Activated naive CD4-positive, alpha-beta T cell treated with anti-CD3 and anti-CD28 coated beads, Interleukin-2, amount 50 U/mL, for 24 hours (primary cell): ENCODE measurements at regions not wholly inside any gene's neighbourhood (a gene's known extent, or its start where the extent isn't known, plus 50 kb on each side); places are given as distances from the start of the nearest gene placed in this dataset.
"Not testable (repeated sequence)": the region's sequence is repeated elsewhere in the genome, so short reads cannot be mapped to it uniquely, and the experiment has no call there.

Source experiments
- H3K27ac Mint-ChIP-seq: one replicate; pipeline ENCODE4 v1.8.0; 2021; ENCODE audit warnings: mild to moderate bottlenecking, mixed read lengths
- H3K27me3 Mint-ChIP-seq: one replicate; pipeline ENCODE4 v1.8.0; 2021; ENCODE audit warnings: mixed read lengths
- H3K36me3 Mint-ChIP-seq: one replicate; pipeline ENCODE4 v1.8.0; 2021; ENCODE audit warnings: mixed read lengths
- H3K4me1 Mint-ChIP-seq: one replicate; pipeline ENCODE4 v1.8.0; 2021; ENCODE audit warnings: mixed read lengths
- H3K4me3 Mint-ChIP-seq: one replicate; pipeline ENCODE4 v1.8.0; 2021; ENCODE audit warnings: mild to moderate bottlenecking, mixed read lengths
- H3K9me3 Mint-ChIP-seq: one replicate; pipeline ENCODE4 v1.8.0; 2021; ENCODE audit warnings: mixed read lengths

DNA sequence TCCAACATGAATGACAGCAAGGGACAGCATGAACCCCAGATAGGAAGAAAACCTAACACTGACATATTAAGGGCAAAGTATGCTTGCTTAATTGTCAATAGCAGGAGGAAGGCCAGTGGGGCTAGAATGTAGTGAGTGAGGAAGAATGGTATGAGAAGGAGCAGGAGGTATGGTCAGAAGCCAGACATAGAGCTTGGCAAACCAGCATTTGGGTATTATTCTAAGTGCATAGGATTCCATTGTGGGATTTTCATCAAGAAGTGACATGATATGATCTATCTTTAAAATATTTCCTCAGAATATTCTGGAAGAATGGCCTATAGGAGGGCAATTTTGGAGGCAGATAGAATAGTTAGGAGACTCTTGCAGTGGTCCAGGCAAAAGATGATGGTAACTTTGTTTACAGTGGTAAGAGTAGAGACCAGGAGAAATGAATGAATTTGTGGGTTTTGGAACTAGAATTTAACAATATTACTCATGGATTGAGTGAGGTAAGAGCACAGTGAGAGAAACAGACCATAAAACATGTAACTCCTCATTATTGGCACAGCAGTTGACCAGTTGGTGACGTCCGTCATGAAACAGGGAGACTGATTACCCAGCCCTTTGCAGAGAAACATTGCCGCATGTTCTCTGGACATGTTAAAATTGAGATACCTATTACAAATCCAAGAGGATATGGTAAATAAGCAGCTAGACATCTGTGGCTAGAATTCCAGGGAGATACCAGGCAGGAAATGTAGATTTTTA lies 246.5 kb upstream of the HS3ST1 start:
- no peaks in the 10 kb centered on the region for H3K4me1 Mint-ChIP-seq
- H3K27me3 Mint-ChIP-seq = peaks cover 4% of the 10 kb centered on the region
- no peaks in the 10 kb centered on the region for H3K36me3 Mint-ChIP-seq
- no peaks in the 10 kb centered on the region for H3K9me3 Mint-ChIP-seq
- H3K4me3 Mint-ChIP-seq = no peak overlapping the region
- H3K27ac Mint-ChIP-seq = no peak overlapping the region

DNA sequence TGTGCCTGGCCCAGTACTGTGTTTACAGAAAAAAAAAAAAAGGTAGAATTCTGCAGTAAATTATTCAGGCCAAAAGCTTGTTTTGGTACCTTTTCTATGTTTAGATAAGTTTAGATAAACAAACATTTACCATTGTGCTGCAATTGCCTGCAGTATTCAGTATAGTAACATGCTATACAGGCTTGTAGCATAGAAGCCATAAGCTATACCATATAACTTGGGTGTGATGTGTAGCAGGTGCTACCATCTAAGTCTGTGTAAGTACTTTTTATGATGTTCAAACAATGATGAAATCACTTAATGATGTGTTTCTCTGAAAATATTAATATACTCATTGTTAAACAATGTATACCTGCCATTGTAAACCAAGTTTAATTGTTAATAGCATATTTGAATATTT lies 241.6 kb upstream of the HS3ST1 start:
- Mint-ChIP-seq H3K27me3 (peaks cover 1% of the 10 kb centered on the region), H3K9me3 (no peaks in the 10 kb centered on the region), H3K27ac (no peak overlapping the region), H3K4me1 (no peaks in the 10 kb centered on the region), H3K4me3 (no peak overlapping the region), H3K36me3 (no peaks in the 10 kb centered on the region)

DNA sequence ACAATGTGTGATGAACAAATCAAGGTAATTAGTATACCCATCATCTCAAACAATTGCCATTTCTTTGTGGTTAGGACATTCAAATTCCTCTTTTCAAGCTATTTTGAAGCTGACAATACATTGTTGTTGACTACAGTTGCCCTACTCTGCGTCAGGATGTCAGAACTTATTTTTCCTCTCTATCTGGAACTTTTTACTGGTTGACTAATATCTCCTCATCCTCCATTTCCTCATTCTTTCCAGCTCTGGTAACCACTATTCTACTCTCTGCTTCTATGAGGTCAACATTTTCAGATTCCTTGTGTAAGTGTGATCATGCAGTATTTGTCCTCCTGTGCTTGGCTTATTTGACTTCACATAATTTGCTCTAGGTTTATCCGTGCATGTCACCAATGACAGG lies 240.5 kb upstream of the HS3ST1 start:
- H3K27me3 Mint-ChIP-seq = peaks cover 1% of the 10 kb centered on the region

DNA sequence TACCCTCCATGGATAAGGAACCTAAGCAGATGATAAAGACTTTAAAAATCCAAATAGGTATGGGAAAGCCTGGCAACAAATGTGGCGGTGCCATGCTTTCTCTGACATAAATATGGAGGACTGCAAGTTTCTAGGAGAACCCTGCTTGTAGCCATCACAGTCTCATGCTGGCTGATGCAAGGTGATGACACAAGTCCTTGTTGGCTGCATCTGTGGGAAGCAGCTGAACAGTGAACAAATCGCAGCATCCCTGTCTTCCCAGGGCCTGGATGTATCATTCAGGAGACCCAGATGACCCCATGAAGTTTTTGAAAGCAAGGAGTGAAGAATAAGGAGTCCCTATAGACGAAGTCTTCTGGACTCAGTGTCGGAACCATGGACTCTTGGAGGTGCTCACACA lies 234.4 kb upstream of the HS3ST1 start:
- Mint-ChIP-seq H3K27ac (no peak overlapping the region), H3K4me1 (no peaks in the 10 kb centered on the region), H3K9me3 (no peaks in the 10 kb centered on the region), H3K4me3 (no peak overlapping the region), H3K27me3 (peaks cover 5% of the 10 kb centered on the region), H3K36me3 (no peaks in the 10 kb centered on the region)

More for the DNA sequence above, 240.5 kb upstream of the HS3ST1 start:
- Mint-ChIP-seq H3K4me3 (no peak overlapping the region), H3K36me3 (no peaks in the 10 kb centered on the region), H3K4me1 (no peaks in the 10 kb centered on the region), H3K9me3 (no peaks in the 10 kb centered on the region), H3K27ac (no peak overlapping the region)

DNA sequence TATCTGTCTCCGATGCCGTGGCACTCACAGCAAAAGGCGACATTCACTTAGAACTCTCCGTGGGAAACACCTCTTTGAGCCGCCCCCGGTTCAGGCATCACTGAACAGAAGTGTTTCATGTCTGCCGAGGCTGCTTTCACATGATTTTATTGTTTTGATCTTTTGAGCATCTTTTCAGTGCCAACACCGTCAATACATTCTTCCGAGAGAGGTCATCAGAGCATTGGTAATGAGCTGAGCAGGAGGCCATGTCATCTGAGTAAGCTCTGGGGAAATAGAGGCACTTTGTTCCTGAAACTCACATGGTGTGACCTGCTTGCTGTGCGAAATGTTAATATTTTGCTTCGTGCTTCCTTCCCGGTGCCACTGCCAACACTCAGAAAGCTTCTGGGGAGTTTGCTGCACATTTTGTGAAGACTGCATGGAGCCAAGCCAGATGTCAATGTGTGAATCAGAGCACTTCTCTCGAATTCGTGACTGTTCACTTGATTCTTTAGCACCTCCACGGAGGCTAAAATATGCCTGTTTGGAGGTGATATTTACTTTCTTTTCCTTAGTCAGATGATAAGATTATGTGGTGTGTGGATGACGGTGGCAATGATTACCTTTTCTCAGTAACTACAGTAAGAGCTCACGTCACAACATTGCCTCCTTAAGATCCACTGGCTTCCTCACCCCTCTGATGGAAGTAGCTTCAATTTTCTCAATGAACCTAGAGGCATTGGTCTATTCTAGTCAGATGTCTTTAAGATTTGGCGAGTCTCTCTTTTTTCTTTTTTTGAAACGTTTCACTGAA lies 222.3 kb upstream of the HS3ST1 start:
- Mint-ChIP-seq H3K27me3 (peaks cover 15% of the 10 kb centered on the region), H3K27ac (no peak overlapping the region), H3K36me3 (no peaks in the 10 kb centered on the region), H3K9me3 (peaks cover 7% of the 10 kb centered on the region), H3K4me3 (no peak overlapping the region), H3K4me1 (no peaks in the 10 kb centered on the region)

DNA sequence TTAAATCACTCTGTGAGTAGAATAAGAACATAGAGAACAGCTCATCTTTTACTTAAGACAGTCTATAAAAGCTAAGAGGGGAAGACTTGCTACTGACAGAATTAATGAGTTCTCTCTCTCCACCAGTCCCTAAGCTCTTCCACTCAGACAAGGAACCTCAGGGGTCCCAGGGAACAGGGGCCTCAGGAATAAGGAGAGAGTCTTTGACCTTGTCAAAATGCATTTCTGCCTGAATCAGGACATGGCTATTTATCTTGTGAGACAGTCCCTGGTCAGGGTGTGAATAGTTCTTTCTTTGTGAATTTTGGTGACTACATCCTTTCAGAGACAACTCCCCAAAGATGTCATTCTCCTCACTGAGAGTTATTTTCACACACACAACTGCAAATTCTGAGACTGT lies 218.7 kb upstream of the HS3ST1 start:
- Mint-ChIP-seq H3K27me3 (peaks cover 23% of the 10 kb centered on the region), H3K9me3 (peaks cover 7% of the 10 kb centered on the region), H3K27ac (no peak overlapping the region), H3K36me3 (no peaks in the 10 kb centered on the region), H3K4me1 (no peaks in the 10 kb centered on the region), H3K4me3 (no peak overlapping the region)

DNA sequence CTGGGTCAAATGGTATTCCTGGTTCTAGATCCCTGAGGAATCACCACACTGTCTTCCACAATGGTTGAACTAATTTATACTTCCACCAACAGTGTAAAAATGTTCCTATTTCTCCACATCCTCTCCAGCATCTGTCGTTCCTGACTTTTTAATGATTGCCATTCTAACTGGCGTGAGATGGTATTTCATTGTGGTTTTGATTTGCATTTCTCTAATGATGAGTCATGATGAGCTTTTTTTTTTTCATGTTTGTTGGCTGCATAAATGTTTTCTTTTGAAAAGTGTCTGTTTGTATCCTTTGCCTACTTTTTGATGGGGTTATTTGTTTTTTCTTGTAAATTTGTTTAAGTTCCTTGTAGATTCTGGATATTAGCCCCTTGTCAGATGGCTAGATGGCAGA lies 214.4 kb upstream of the HS3ST1 start:
- not testable (repeated sequence) for H3K4me1 Mint-ChIP-seq, H3K4me3 Mint-ChIP-seq, H3K36me3 Mint-ChIP-seq, H3K9me3 Mint-ChIP-seq, H3K27ac Mint-ChIP-seq
- peaks cover 13% of the 10 kb centered on the region for H3K27me3 Mint-ChIP-seq

DNA sequence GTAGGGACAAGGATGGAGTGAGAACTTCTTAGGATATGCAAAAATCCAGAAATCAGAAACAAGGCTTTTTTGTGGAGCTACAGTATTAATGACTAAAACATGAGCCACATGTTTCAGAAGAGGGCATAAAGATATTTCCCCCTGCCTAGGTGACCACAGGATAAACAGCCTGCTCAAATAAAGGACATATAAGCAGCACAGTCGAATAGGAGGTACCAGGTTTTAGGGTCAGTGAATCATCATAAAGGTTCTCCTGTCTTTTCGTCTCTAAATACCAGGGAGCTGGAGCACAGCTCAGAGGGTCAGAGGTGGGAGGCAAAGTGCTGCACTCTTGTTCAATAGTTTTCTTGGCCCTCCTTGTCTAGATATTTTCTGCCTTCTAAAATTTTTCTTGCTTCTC lies 211.9 kb upstream of the HS3ST1 start:
- Mint-ChIP-seq H3K9me3 (peaks cover 8% of the 10 kb centered on the region), H3K27me3 (peaks cover 8% of the 10 kb centered on the region), H3K4me3 (no peak overlapping the region), H3K27ac (no peak overlapping the region), H3K4me1 (no peaks in the 10 kb centered on the region), H3K36me3 (no peaks in the 10 kb centered on the region)

DNA sequence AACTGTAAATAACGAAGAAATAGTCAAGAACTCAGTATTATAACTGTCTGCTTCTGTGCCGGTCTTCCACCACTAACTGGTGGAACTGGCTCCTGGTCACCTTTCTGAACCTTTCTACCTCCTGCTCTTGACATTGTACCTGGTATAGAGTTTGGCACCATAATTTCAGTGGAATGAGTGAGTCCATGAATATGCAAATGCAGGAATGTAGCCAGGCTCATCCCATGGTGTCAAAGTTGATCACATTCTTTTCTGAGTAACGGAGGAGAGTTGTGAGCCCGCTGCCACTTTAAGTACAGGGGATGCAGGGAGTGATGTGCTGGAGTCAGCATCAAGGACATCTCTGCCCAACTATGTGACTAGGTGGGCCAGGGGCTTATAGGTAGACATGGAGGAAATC lies 207.9 kb upstream of the HS3ST1 start:
- Mint-ChIP-seq H3K27ac (no peak overlapping the region), H3K36me3 (no peaks in the 10 kb centered on the region), H3K4me3 (no peak overlapping the region), H3K27me3 (no peaks in the 10 kb centered on the region), H3K9me3 (peaks cover 8% of the 10 kb centered on the region), H3K4me1 (no peaks in the 10 kb centered on the region)

DNA sequence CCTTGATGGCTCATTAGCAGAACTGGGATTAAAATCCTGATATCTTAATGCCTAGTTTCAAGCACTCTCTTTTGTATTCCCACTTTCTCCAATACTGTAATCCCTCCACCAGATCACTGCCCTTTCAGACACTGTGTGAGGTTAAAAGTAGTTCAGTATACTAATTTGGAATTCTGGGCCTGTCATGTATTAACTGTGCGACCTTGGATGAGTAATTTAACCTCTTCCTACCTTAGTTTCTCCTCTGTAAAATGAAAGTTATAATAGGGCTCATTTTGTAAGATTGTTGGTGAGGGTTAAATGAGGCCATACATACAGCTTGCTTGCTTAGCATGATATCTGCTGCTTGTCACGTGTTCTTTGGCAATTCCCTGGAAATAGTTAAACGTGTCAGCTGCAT lies 207.3 kb upstream of the HS3ST1 start:
- Mint-ChIP-seq H3K27ac (no peak overlapping the region), H3K27me3 (no peaks in the 10 kb centered on the region), H3K4me1 (no peaks in the 10 kb centered on the region), H3K4me3 (no peak overlapping the region), H3K9me3 (peaks cover 8% of the 10 kb centered on the region), H3K36me3 (no peaks in the 10 kb centered on the region)

DNA sequence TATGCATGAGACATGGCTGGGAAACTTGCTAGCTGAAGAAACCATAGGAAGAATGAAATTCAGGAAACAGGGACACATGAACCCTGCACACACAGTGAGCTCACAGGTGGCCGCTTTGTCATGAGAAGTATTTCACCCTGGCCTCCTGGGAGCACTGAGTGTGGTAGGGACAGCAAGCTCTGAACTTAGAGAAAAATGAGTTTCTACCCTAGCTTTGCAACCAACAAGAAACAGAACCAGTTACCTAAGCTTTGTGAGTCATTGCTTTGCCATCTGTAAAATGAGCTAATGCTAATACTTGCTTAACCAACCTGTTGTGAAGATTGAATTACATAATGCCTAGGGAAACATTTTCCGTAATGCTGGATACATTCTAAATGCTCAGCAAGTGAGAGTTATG lies 206.6 kb upstream of the HS3ST1 start:
- Mint-ChIP-seq H3K4me1 (no peaks in the 10 kb centered on the region), H3K36me3 (no peaks in the 10 kb centered on the region), H3K4me3 (no peak overlapping the region), H3K27me3 (no peaks in the 10 kb centered on the region), H3K9me3 (peaks cover 8% of the 10 kb centered on the region), H3K27ac (no peak overlapping the region)

DNA sequence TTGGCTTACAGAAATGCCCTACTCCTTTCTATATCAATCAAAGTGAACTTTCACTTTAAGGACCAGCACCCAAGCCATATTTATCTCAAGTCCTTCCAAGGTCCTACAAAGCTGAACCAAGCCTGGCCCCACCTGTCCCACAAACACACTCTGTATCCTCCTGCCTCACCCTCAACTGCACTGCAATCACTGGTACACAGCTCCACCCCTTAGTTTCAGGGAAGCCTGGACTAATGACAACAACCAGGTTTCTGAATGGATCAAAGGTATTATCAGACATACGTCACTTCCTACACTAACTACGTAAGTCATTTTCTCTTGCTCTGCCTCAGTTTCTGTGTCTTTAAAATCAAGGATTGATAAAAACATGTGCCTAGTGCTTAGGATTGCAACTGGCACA lies 205.6 kb upstream of the HS3ST1 start:
- peaks cover 8% of the 10 kb centered on the region for H3K9me3 Mint-ChIP-seq
- H3K4me3 Mint-ChIP-seq = no peak overlapping the region
- peaks cover 3% of the 10 kb centered on the region for H3K27me3 Mint-ChIP-seq
- no peaks in the 10 kb centered on the region for H3K4me1 Mint-ChIP-seq
- H3K36me3 Mint-ChIP-seq = no peaks in the 10 kb centered on the region
- H3K27ac Mint-ChIP-seq = no peak overlapping the region

DNA sequence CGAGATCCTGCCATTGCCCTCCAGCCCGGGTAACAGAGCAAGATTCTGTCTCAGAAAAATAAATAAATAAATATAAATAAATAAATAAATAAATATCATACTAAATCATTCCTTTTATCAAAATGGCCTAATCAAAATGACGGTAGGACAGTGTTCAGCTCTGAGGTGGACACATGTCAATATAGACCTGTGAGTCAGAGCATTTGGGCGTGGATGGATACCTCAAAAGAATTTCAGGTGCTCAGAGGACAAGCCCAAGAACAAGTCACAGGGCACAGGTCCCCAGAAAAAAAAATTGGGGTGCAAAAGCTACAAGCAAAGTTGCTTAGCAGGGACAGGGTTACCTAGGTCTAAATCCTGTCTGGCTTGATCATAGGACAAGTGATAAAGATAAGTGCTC lies 204.7 kb upstream of the HS3ST1 start:
- Mint-ChIP-seq H3K36me3 (no peaks in the 10 kb centered on the region), H3K4me3 (no peak overlapping the region), H3K4me1 (no peaks in the 10 kb centered on the region), H3K27ac (no peak overlapping the region), H3K9me3 (peaks cover 1% of the 10 kb centered on the region), H3K27me3 (peaks cover 3% of the 10 kb centered on the region)

DNA sequence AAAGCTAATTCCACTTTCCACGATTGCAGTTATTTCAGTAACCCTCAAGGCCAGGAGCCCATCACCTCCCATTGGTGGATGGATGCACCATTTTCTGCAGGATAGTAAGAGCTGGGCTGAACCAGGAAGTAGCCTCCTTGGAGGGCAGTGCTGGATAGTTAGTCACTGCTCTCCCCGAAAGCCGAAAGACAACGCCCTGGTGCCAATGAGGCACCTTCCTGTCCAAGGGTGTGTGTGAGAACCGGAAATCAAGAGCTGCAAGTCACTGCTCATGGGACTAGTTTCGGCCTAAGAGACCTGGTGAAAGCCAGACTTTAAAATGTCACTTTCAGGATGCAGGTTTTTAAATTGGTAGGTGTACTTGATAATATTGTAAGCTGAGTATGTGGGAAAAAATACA lies 203.8 kb upstream of the HS3ST1 start:
- Mint-ChIP-seq H3K4me1 (no peaks in the 10 kb centered on the region), H3K9me3 (no peaks in the 10 kb centered on the region), H3K27me3 (peaks cover 3% of the 10 kb centered on the region), H3K36me3 (no peaks in the 10 kb centered on the region), H3K27ac (no peak overlapping the region), H3K4me3 (no peak overlapping the region)

DNA sequence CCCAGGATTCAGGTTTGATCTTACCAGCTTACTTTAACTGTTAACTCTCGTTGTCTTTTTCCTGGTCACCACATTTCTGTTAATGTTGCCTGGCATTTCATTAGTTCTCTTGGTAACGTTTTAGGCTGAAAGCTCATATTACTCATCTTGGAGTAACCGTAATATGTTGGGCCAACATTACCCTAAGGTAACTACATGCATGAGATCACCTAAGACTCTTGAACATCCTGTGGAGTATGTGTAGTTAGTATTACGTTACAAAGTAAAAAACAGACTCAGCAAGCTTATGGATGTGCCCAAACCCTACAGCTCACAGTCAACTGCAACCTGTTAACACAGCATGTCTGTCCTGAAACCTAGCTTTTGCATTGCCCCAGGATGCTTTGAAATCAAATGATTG lies 203.3 kb upstream of the HS3ST1 start:
- peaks cover 3% of the 10 kb centered on the region for H3K27me3 Mint-ChIP-seq
- H3K9me3 Mint-ChIP-seq = no peaks in the 10 kb centered on the region
- H3K4me3 Mint-ChIP-seq = no peak overlapping the region
- H3K27ac Mint-ChIP-seq = no peak overlapping the region
- H3K4me1 Mint-ChIP-seq = no peaks in the 10 kb centered on the region
- no peaks in the 10 kb centered on the region for H3K36me3 Mint-ChIP-seq

DNA sequence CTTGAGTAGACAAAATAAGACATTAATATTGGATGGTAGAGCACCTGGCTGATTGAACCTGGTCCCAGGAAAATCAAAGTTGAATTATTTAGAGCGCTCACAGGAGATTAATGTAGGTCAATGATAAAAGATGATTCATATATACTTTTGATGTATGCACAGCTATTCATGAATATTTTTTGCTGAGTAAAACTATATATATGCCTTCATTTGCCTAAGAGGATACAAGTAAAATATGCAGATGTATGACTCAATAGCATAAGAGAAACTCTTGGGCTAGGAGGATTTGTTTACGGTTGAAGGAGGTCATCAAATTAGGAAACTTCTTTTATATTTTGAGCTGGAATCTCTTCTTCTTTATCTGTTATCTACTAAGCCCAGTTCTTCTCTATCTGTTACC lies 202.7 kb upstream of the HS3ST1 start:
- H3K27ac Mint-ChIP-seq = no peak overlapping the region
- no peaks in the 10 kb centered on the region for H3K9me3 Mint-ChIP-seq
- H3K27me3 Mint-ChIP-seq = peaks cover 3% of the 10 kb centered on the region
- no peaks in the 10 kb centered on the region for H3K36me3 Mint-ChIP-seq
- H3K4me3 Mint-ChIP-seq = no peak overlapping the region
- H3K4me1 Mint-ChIP-seq = no peaks in the 10 kb centered on the region
